Globus pallidus (tissue), 1 donor: ENCODE measurements at regions not wholly inside any gene's neighbourhood (a gene's known extent, or its start where the extent isn't known, plus 50 kb on each side); places are given as distances from the start of the nearest gene placed in this dataset.
A peak's percentile ranks its signal among the peaks of the same experiment; 100 is the strongest.

ENCODE experiments used
- DNase-seq: peaks from one replicate; pipeline ENCODE4 v3.0.0-alpha.2; 2015; ENCODE audit warnings: low spot score

DNA sequence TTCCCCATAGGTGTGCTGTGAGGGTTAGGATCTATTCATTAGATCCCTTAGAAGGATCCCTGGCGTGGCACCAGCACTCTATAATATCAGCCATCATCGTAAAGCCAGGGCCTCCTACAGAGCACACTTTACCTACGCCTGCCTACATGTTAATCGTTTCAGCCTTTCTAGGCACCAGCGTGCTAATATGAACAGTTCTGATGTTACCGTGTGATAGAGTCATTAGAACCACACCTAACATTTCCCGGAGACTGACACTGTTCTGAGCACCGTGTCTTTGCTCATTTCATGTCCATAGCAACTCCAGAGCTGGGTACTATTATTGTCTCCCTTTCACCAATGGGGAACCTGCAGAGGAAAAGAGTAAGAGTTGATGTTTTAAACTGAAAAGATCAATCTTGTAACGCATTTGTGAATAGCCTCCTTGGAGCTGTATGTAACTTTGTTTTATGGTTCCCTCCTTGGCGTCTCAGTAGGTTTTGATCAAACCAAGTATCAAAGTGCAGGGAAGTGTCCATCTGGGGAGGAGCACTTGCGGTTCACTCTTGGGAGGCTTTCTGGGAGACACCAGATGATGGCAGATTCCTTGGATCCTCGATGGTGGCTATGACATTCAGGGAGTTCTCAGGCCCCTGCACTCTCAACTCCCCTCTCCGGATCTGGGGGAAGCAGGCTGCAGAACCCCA, 73.8 kb upstream of the KCNG1 start:
- no peak for DNase-seq

DNA sequence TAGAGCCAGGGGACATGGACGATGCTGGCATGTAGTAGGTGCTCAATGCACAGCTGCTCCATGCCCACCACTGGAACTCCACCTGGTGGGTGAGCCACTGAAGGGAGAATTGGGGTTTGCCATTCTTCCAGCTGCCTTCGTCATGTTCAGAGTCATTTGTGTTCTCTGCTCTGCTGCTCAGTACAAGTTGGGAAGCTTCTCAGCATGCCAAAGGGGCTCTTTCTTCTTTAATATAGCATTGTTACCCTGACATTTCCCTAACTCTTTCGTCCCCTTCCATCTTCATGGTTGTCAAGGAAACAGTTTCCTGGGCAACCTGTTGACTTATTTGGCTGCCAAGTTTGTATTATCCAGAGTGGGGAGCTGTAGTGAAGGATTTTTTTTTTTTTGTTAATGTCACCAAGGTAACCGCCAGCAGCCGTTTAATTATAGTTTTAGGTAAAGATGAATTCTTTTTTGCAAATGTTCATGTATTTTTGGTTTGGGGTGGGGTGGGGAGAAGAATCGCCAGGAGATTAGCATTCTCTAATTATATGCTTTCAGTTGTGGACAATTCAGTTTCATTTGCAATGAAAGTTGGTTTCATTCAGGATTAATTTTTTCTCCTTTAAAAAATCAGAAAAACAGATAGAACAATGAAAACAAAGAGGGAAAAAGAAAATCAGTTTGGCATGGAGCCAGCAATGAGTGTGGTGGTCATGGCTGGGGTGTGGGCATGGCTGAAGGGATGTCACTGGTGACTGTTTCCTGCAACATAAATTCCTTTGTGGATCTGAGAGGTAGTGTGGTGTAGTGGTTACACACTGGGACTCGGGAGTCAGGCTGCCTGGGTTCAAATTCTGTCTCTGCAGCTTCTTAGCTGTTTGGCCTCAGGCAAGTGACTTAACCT, 73.0 kb upstream of the KCNG1 start:
- peak; percentile 15 for DNase-seq

DNA sequence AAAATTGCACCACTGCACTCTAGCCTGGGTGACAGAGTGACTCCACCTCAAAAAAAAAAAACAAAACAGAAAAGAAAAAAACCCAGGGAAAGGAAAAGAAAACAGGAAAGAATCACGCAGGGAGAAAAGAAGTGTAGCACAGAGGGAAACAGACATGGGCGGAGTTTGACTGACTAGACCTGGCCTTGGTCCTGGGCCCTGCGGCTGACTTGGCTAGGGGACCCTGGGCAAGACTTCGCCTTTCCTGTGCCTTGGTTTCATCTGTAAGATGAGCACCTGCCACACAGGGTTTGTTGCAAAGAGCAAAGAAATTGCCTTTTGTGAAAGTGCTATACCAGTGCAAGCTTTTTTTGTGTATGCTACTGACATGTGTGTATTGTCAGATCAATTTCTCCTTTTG, 71.3 kb upstream of the KCNG1 start:
- DNase-seq, result no peak

DNA sequence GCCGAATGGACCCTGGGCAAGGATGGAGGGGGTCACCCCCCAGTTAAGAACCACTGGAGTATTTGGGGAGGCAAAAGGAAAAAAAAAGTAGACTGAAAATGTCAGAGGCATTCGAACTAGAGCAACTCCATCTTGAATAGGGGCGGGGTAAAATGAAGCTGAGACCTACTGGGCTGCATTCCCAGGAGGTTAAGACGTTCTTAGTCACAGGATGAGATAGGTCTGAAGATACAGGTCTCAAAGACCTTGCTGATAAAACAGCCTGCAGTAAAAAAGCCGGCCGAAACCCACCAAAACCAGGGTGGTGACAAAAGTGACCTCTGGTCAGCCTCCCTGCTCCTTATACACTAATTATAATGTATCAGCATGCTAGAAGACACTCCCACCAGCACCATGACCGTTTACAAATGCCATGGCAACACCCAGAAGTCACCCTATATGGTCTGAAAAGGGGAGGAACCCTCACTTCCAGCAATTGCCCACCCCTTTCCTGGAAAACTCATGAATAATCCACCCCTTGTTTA, 70.4 kb upstream of the KCNG1 start:
- no peak for DNase-seq

DNA sequence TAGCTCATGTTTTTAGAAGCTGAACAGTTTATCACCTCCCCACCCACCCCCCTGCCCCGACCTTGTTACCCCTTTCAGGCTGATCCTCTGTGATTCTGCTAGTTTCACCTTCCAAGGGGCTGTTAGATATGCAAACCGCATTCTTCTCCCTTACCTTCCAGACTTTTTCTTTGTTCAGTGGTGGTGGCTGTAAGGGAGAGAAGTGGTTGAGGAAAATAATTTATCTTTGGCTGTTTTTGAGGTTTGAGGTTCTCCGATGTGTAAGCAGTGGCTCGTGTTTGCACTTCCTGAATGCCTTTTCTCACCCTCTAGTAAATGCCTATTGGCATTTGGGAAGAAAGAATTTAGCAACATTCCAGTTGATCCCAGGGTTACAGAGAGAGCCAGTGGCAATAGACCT, 69.4 kb upstream of the KCNG1 start:
- no peak for DNase-seq

DNA sequence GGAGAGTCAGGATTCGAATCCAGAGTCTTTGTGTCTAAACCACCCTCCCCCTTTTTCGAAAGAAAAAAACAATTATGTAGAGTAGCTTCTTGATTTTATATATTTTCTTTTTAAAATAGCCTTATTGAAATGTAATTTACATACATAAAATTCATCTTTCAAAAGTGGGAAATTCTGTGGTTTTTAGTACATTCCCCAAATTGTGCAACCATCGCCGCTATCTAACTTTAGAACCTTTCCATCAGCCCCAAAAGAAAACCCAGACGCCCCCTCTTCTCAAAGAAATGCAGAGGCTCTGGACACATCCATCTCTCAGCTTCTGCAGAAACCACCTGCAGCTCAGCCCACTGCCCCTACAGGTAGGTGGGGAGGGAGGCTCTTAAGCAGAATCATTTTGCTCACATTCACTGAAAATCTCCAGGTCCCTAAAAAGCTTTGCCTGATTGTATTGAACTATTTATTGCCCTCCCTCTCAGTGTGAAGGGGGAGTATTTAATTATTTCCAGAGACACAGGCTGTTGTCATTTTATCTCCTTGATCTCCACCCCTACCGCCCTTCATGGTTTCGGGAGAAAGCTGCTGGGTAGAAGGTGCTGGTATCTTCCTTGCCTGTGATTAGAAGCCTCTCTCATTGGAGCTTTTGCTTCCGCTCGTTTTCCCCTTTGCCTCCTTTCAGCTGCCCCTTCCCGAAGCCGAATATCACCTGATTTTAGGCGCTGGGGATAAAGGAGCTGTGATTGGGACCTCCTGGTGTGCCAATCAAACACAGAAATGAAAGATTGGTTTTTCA, 68.7 kb upstream of the KCNG1 start:
- DNase-seq, result no peak

DNA sequence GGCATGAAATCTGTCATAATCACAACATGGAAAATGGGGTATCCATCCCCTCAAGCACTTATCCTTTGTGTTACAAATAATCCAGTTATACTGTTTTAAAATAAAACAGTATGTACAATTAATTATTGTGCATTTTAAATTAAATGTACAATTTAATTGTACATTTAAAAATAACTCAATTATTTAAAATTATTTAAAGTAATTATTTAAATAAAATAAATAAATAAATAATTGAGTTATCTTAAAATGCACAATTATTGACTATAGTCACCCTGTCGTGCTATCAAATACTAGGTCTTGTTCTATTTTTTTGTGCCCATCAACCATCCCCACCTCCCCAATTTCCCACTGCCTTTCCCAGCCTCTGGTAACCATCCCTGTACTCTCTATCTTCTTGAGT, 66.9 kb upstream of the KCNG1 start:
- no peak for DNase-seq

DNA sequence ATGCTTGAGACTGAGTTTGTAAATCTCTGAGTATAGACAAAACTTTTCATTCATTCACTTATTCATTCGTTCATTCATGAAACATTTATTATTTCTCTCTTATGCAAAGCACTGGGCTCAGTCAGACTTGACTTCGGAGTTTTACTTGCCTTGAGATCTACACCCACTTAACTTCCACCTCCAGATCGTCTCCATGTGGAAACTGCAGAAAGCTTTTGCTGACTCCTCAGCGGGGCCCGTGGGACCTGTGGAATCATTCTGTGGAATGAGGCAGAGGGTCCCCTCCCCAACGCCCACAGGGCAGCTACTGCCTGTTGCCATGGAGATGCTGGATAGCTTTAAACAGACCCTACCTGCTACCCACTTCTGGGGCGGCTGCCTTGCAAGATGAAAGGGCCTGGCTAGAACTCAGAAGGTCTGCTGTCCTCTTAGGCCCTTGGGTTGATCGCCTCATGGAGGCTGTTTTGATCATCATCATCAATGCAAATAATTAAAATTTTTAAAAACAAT, 66.4 kb upstream of the KCNG1 start:
- no peak for DNase-seq

DNA sequence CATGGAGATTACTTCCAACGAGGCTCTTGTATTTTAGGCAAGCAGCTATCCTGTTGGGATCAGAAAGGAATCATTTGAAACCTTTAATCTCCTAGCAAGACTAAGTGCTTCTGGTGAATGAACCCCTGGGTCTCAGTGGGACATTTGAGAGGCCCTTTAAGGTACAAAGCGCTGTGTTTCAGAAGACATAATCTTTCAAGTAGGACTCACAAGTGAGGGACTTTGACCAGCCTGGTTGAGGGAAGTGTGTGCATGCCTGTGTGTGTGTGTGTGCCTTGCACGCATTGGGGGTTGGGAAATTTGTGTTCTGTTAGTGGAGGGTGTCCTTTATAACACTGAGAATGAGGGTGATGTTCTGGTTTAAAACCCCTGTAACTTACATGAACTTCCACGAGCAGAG, 64.4 kb upstream of the KCNG1 start:
- no peak for DNase-seq

DNA sequence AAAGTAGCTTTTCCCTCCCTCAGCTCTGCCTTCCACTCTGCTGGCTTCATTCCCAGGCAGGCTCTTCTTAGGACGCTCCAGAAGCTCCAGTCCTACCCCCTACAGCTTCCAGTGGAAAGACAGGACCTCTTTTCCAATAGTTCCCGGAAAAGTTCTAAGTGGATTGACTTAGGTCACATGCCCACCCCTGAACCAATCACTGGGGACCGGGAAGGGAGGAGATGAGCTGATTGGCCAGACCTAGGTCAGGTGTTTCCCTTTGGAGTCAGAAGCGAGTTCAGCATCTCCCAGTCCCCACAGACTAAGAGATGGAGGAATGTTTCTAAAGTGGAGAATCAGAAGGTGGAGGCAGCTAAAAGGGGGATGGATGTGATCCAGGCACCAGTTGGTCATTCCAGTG, 62.9 kb upstream of the KCNG1 start:
- no peak for DNase-seq

DNA sequence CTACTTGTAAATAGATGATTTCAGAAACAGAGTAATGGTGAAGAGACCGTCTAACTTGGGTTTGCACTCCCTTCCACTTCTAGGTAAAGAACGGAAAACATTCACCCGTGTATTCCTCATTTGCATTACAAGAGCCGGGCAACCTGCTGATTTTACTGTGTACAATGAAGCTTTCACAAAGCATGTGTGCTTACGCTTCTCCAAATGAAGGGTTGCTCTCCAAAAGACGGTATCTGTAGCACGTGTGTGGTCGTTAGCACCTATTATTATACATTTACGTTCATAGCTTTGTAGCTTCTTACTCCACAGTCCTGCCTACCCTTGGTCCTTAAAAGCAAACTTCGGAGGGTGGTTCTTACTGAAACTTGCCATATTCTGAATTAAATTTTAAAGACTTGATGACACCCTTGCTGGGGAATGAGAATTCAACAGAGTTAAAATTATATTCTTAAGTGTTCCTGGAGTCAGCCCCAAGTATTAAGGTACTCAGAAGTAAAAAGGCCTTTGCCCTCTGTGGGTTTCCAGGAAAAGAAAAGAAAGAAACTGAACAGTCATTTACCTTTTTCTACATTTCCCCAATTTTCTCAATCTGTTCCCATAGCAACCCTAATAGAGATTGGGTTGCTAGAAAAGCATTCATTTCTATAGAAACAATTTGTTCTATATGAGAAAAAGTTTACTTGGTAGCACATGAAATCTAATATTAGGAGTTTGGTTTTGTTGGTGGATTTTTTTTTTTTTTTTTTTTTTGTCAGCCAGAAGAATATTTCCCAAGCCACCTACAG, 61.9 kb upstream of the KCNG1 start:
- DNase-seq, result no peak

DNA sequence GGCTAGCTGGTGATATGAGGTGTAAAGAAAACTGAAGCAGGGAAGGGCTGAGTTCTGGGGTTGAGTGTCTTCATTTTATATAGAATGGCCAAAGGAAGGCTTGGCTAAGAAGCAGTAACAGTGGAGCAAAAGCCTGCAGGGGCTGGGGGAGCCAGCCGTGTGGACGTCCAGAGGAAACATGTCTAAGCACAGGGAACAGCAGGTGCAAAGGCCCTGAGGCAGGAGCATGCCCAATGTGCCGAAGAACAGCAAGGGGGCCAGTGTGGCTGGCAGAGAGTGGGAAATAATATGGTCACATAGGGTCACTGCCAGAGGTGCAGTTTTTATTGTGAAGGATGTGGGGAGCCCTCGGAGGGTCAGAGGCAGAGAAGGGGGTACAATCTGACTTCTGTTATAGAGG, 60.5 kb upstream of the KCNG1 start:
- DNase-seq, result no peak

DNA sequence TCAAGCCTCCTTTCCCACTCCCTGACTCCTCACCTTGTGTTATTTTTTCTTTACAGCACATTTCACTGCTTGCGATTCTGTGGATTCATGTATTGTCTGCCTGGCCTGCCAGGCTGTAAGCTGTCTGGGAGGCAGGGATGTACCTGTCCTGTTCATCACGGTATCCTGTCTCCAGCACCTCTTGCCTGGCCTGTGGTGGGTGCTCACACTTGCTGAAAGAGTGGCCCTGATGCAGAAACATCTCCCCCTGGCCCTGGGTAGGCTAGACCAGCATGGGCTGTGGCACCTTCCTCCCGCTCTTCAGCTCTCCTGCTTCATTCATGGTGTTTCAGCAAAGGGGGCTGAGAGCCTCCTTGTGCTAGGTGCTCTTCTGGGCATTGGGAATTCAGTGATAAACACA, 60.1 kb upstream of the KCNG1 start:
- DNase-seq, result no peak

DNA sequence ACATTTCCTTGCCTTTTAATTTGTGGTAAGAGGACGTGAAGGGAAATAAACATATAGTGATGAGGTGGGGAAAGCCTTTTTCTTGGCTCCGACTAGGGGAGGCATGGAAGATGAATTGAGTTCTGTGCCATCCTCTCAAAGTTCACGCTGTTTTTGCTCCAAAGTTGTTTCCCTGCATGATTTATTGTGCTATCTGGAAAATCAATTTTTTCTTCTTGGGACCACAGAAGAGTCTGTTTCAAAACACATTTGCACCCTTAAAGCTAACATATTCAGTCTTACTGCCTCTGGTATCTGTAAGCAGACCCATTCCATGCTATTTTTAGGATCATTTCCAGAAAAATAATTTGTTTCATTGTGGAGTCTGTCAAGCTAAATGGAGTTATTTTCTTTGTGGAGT, 57.6 kb upstream of the KCNG1 start:
- no peak for DNase-seq

DNA sequence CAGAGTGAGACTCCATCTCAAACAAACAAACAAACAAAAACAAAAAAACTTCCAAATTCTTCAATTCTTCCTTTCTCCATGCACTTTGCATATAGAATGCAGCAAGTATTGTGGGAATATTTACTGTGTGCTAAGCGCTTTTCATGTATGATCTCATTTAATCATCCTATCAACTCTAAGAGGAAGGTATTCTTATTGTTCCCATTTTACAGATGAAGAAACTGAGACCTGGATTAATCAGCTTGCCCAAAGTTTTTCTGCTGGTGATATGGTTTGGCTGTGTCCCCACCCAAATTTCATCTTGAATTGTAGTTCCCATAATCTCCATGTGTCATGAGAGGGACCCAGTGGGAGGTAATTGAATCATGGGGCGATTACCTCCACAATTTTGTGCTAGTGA, 56.6 kb upstream of the KCNG1 start:
- DNase-seq, result no peak

DNA sequence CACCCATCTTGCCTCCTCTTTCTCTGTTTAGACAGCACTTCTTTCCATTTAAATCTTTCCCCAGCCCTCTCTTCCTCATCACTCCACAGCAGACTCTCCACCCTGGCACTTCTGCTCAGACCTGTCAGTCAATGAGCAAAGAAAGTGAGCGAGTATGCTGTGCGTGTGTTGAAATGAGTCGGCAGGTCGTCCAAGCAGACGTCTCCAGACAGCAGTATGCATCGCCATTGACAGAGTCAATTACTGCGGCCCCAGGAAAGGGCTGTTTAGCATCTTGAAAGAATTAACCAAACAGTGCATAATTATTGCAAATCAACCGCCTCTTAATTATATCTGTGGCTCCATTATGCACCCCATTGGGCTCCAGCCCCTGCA, 54.8 kb upstream of the KCNG1 start:
- no peak for DNase-seq

DNA sequence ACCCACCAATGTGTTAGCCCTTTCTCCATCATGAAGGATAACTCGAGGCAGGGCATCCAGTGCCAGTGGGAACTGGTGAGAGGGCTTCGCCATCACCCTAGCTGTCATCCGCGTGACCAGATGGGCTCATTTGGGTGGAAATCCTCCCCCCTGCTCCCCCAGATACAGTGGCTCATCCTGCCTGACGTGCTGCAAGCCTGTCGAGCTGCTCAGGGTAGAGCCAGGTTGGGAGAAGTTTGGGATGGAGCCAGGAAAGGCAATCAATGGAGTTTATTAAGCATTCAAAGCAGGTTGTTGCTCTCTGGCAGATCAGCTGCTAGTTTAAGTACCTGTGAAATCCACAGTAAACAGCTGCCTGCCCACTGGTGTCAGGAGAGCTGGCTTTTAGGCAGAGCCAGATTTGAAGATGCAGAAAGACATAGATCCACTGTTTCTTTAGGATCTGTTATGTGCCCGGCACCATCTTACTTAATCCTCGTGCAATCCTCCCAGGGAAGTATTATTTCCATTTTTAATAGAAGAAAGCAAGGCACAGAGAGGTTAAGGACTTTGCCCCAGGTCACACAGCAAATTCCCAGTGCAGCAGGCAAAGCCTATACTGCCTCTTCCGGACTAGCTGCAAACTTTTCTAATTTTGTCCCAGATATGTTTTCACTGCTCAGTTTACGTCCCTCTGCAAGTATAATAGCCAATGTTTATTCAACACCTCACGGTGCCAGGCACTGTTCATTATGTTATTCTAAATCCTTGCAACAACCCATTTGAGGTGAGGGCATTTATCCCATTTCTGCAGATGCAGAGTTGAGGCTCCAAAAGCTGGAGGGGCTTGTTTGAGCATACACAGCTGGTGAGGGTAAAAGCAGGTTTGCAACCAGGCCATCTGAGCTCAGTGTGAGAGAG, 54.1 kb upstream of the KCNG1 start:
- no peak for DNase-seq

DNA sequence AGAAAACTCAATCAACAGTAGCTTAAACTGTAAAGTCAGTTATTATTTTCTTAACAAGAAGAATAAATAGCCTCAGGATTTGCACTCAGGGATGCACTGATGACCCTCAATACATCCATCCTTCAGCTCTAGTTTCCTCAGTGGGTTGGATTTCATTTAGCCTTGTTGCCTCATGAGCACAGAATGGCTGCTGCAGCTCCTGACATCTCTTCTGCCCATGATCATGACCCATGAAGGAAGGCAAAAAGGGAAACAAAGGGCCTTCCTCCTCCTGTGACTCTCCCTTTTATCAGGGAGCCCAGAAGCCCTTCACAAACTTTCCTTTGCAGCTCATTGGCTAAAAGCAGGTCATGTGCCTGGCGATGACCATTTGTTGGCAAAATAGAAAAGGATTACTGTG, 51.2 kb upstream of the KCNG1 start:
- DNase-seq, result no peak
